ENCODE measurements at regions not wholly inside any gene's neighbourhood (a gene's known extent, or its start where the extent isn't known, plus 50 kb on each side); places are given as distances from the start of the nearest gene placed in this dataset.

GRCh38 chr13:104181526-104182231 is 1115.5 kb upstream of the SLC10A2 start:
- no peak overlapping the region for H3K4me3 Mint-ChIP-seq
- no peak overlapping the region for H3K27ac Mint-ChIP-seq
- no peaks in the 10 kb centered on the region for H3K36me3 Mint-ChIP-seq
- peaks cover 0 to 17% (median 9%) of the 10 kb centered on the region in 9 donors for H3K9me3 Mint-ChIP-seq
- no peak for DNase-seq
- no peaks in the 10 kb centered on the region for H3K4me1 Mint-ChIP-seq
- no peak for ATAC-seq
- H3K27me3 Mint-ChIP-seq = no peaks in the 10 kb centered on the region
- POLR2A ChIA-PET = no interaction called here

- H3K27me3 Mint-ChIP-seq = no peaks in the 10 kb centered on the region
- H3K9me3 Mint-ChIP-seq = peaks cover 0 to 16% (median 0%) of the 10 kb centered on the region in 9 donors
- H3K27ac Mint-ChIP-seq = no peak overlapping the region
- H3K4me3 Mint-ChIP-seq = no peak overlapping the region
- POLR2A ChIA-PET = no interaction called here
- no peak for DNase-seq
- H3K4me1 Mint-ChIP-seq = no peaks in the 10 kb centered on the region
- ATAC-seq = no peak
- no peaks in the 10 kb centered on the region for H3K36me3 Mint-ChIP-seq
Measured at GRCh38 chr13:104170980-104171555, 1104.9 kb upstream of the SLC10A2 start.

- no peaks in the 10 kb centered on the region for H3K36me3 Mint-ChIP-seq
- no peak overlapping the region for H3K27ac Mint-ChIP-seq
- H3K27me3 Mint-ChIP-seq = no peaks in the 10 kb centered on the region
- DNase-seq = no peak
- H3K4me1 Mint-ChIP-seq = no peaks in the 10 kb centered on the region
- no peak overlapping the region for H3K4me3 Mint-ChIP-seq
- no peak for ATAC-seq
- peaks cover 0 to 17% (median 0%) of the 10 kb centered on the region in 9 donors for H3K9me3 Mint-ChIP-seq
- POLR2A ChIA-PET = no interaction called here
Measured at GRCh38 chr13:104163866-104164630, 1097.8 kb upstream of the SLC10A2 start.

- H3K4me1 Mint-ChIP-seq = no peaks in the 10 kb centered on the region
- no peaks in the 10 kb centered on the region for H3K36me3 Mint-ChIP-seq
- H3K27ac Mint-ChIP-seq = no peak overlapping the region
- POLR2A ChIA-PET = no interaction called here
- no peak overlapping the region for H3K4me3 Mint-ChIP-seq
- no peak for DNase-seq
- peaks cover 0 to 17% (median 0%) of the 10 kb centered on the region in 9 donors for H3K9me3 Mint-ChIP-seq
- no peak for ATAC-seq
- no peaks in the 10 kb centered on the region for H3K27me3 Mint-ChIP-seq
Measured at GRCh38 chr13:104160536-104160935, 1094.3 kb upstream of the SLC10A2 start.

- Mint-ChIP-seq H3K4me3 (no peak overlapping the region), H3K4me1 (no peaks in the 10 kb centered on the region), H3K27ac (no peak overlapping the region), H3K27me3 (no peaks in the 10 kb centered on the region), H3K36me3 (no peaks in the 10 kb centered on the region), H3K9me3 (peaks cover 0 to 9% (median 0%) of the 10 kb centered on the region in 9 donors)
- ATAC-seq = no peak
- DNase-seq = no peak
- POLR2A ChIA-PET = no interaction called here
Measured at GRCh38 chr13:104143760-104144416, 1077.7 kb upstream of the SLC10A2 start.

- Mint-ChIP-seq H3K9me3 (peaks cover 0 to 3% (median 0%) of the 10 kb centered on the region in 9 donors), H3K4me3 (no peak overlapping the region), H3K4me1 (no peaks in the 10 kb centered on the region), H3K27ac (no peak overlapping the region), H3K27me3 (no peaks in the 10 kb centered on the region), H3K36me3 (no peaks in the 10 kb centered on the region)
- ATAC-seq (no peak), DNase-seq (no peak)
- POLR2A ChIA-PET = no interaction called here
Measured at GRCh38 chr13:104140552-104140951, 1074.3 kb upstream of the SLC10A2 start.

- Mint-ChIP-seq H3K27ac (no peak overlapping the region), H3K36me3 (no peaks in the 10 kb centered on the region), H3K9me3 (peaks cover 0 to 5% (median 0%) of the 10 kb centered on the region in 9 donors), H3K4me3 (no peak overlapping the region), H3K4me1 (no peaks in the 10 kb centered on the region), H3K27me3 (no peaks in the 10 kb centered on the region)
- DNase-seq (no peak), ATAC-seq (no peak)
- POLR2A ChIA-PET = no interaction called here
Measured at GRCh38 chr13:104137416-104137815, 1071.2 kb upstream of the SLC10A2 start.

- POLR2A ChIA-PET = no interaction called here
- no peaks in the 10 kb centered on the region for H3K36me3 Mint-ChIP-seq
- DNase-seq = no peak
- ATAC-seq = no peak
- peaks cover 0 to 8% (median 0%) of the 10 kb centered on the region in 9 donors for H3K9me3 Mint-ChIP-seq
- H3K4me1 Mint-ChIP-seq = no peaks in the 10 kb centered on the region
- no peaks in the 10 kb centered on the region for H3K27me3 Mint-ChIP-seq
- no peak overlapping the region for H3K27ac Mint-ChIP-seq
- no peak overlapping the region for H3K4me3 Mint-ChIP-seq
Measured at GRCh38 chr13:104132849-104133248, 1066.6 kb upstream of the SLC10A2 start.

- Mint-ChIP-seq H3K27me3 (no peaks in the 10 kb centered on the region), H3K9me3 (peaks cover 0 to 16% (median 0%) of the 10 kb centered on the region in 9 donors), H3K27ac (no peak overlapping the region), H3K4me1 (no peaks in the 10 kb centered on the region), H3K4me3 (no peak overlapping the region), H3K36me3 (no peaks in the 10 kb centered on the region)
- ATAC-seq = no peak
- POLR2A ChIA-PET = no interaction called here
- DNase-seq = no peak
Measured at GRCh38 chr13:104114101-104114500, 1047.9 kb upstream of the SLC10A2 start.

- Mint-ChIP-seq H3K9me3 (peaks cover 0 to 13% (median 7%) of the 10 kb centered on the region in 9 donors), H3K27ac (no peak overlapping the region), H3K27me3 (no peaks in the 10 kb centered on the region), H3K36me3 (peaks cover 0 to 4% (median 0%) of the 10 kb centered on the region in 3 donors), H3K4me3 (no peak overlapping the region), H3K4me1 (no peaks in the 10 kb centered on the region)
- DNase-seq (no peak), ATAC-seq (no peak)
- POLR2A ChIA-PET = no interaction called here
Measured at GRCh38 chr13:104111031-104111430, 1044.8 kb upstream of the SLC10A2 start.

GRCh38 chr13:104106705-104107393 is 1040.6 kb upstream of the SLC10A2 start:
- H3K9me3 Mint-ChIP-seq = peaks cover 0 to 17% (median 5%) of the 10 kb centered on the region in 9 donors
- no peaks in the 10 kb centered on the region for H3K27me3 Mint-ChIP-seq
- peaks cover 0 to 4% (median 0%) of the 10 kb centered on the region in 3 donors for H3K36me3 Mint-ChIP-seq
- POLR2A ChIA-PET = no interaction called here
- ATAC-seq (no peak), DNase-seq (no peak)
- no peak overlapping the region for H3K27ac Mint-ChIP-seq
- H3K4me3 Mint-ChIP-seq = no peak overlapping the region
- H3K4me1 Mint-ChIP-seq = no peaks in the 10 kb centered on the region

- peaks cover 0 to 17% (median 6%) of the 10 kb centered on the region in 9 donors for H3K9me3 Mint-ChIP-seq
- H3K27ac Mint-ChIP-seq = no peak overlapping the region
- no peak for ATAC-seq
- H3K4me1 Mint-ChIP-seq = no peaks in the 10 kb centered on the region
- H3K4me3 Mint-ChIP-seq = no peak overlapping the region
- DNase-seq = no peak
- POLR2A ChIA-PET = no interaction called here
- peaks cover 0 to 4% (median 0%) of the 10 kb centered on the region in 3 donors for H3K36me3 Mint-ChIP-seq
- no peaks in the 10 kb centered on the region for H3K27me3 Mint-ChIP-seq
Measured at GRCh38 chr13:104105418-104106355, 1039.5 kb upstream of the SLC10A2 start.

Data from naive thymus-derived CD8-positive, alpha-beta T cell (primary cell).